ENCODE measurements at regions not wholly inside any gene's neighbourhood (a gene's known extent, or its start where the extent isn't known, plus 50 kb on each side); places are given as distances from the start of the nearest gene placed in this dataset.

DNA sequence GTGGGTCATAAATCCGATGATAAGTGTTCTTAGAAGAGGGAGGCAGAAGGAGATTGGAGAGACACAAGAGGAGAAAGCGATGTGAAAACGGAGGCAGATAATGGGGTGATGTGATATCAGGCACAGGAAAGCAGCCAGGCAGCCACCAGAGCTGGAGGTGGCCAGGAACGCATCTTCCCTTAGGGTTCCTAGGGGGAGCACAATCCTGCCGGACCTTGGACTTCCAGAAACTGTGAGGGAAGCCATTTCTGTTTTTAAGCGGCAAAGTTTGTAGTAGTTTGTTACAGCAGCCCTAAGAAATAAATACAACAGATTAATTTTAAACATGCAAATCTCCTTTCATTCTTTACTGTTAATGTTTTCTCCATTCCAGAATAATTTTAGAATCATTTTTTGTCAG is 259.9 kb upstream of the TMC3 start:
- no peak for ATAC-seq
- Histone ChIP-seq H3K36me3 (ENCODE audit: control insufficient read depth, insufficient read depth, low read length) (no peaks in the 10 kb centered on the region), H2AFZ (ENCODE audit: low read depth, low read length) (no peak overlapping the region), H3K27ac (ENCODE audit: extremely low read depth, low read depth, low read length) (no peak overlapping the region), H3K27me3 (ENCODE audit: control insufficient read depth in 2 of 2, insufficient read depth in 2 of 2, low read length in 2 of 2) (no peaks in the 10 kb centered on the region; a peak in 1 of 5 replicates), H3K4me1 (replicated peaks in 1 of 2; ENCODE audit: control insufficient read depth in 2 of 2, insufficient read depth in 2 of 2, low read length in 2 of 2) (no peaks in the 10 kb centered on the region), H3K9me1 (ENCODE audit: control insufficient read depth, insufficient read depth, low read length) (no peaks in the 10 kb centered on the region), H3K79me2 (ENCODE audit: control insufficient read depth, insufficient read depth, low read length) (no peaks in the 10 kb centered on the region), H3K9me3 (replicated peaks; ENCODE audit: control insufficient read depth, insufficient read depth, low read depth, low read length) (no peaks in the 10 kb centered on the region), H3K4me2 (ENCODE audit: insufficient read depth, low read length) (no peak overlapping the region), H4K20me1 (replicated peaks; ENCODE audit: control insufficient read depth, insufficient read depth, low read length) (no peaks in the 10 kb centered on the region), H3K9ac (ENCODE audit: insufficient read depth in 1 of 2, low read depth in 2 of 2, low read length in 2 of 2) (no peak overlapping the region), H3K4me3 (no peak overlapping the region)
- POLR2A ChIA-PET, result interaction anchor here (0.6 kb wide), 1 partner anchor 627 kb away, joined by 3 read pairs; no protein-coding TSS in a partner anchor
- no TSS peak for BruUV-seq (replicated peaks)
- 1% methylated on average over 6 of the region's 6 CpGs for WGBS (ENCODE audit: insufficient coverage, low coverage, missing lambda C conversion rate)
- TF ChIP-seq EZH2 (IDR thresholded peaks at IDR 0.05; ENCODE audit: borderline replicate concordance, low read depth, low read length), result no peak
- TF ChIP-seq, protein P1, sequence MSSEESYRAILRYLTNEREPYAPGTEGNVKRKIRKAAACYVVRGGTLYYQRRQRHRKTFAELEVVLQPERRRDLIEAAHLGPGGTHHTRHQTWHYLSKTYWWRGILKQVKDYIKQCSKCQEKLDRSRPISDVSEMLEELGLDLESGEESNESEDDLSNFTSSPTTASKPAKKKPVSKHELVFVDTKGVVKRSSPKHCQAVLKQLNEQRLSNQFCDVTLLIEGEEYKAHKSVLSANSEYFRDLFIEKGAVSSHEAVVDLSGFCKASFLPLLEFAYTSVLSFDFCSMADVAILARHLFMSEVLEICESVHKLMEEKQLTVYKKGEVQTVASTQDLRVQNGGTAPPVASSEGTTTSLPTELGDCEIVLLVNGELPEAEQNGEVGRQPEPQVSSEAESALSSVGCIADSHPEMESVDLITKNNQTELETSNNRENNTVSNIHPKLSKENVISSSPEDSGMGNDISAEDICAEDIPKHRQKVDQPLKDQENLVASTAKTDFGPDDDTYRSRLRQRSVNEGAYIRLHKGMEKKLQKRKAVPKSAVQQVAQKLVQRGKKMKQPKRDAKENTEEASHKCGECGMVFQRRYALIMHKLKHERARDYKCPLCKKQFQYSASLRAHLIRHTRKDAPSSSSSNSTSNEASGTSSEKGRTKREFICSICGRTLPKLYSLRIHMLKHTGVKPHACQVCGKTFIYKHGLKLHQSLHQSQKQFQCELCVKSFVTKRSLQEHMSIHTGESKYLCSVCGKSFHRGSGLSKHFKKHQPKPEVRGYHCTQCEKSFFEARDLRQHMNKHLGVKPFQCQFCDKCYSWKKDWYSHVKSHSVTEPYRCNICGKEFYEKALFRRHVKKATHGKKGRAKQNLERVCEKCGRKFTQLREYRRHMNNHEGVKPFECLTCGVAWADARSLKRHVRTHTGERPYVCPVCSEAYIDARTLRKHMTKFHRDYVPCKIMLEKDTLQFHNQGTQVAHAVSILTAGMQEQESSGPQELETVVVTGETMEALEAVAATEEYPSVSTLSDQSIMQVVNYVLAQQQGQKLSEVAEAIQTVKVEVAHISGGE (CRISPR knock-in tag; IDR thresholded peaks at IDR 0.05), result peak in 1 of 3 experiments; percentile 86; a peak in 2 of 6 replicates
- no peak for FAIRE-seq
- intact Hi-C loops (cut with micrococcal nuclease) (no loop called here), in situ Hi-C loops (cut with MboI) (no loop called here)
- DNase-seq (ENCODE audit: extremely low read depth in 1 of 4, low spot score in 3 of 4), result no peak
- CTCF ChIA-PET (ENCODE audit: low intra/inter-chr PET ratio), result no interaction called here
